ENCODE measurements at regions not wholly inside any gene's neighbourhood (a gene's known extent, or its start where the extent isn't known, plus 50 kb on each side); places are given as distances from the start of the nearest gene placed in this dataset.

- Histone ChIP-seq H3K27ac (no peak overlapping the region), H3K4me3 (no peak overlapping the region)
These were observed 551.2 kb downstream of the CDH26 start for GRCh38 chr20:60509407-60509806.

- H3K4me3 ChIP-seq: no peak overlapping the region
- H3K27ac ChIP-seq: no peak overlapping the region
These were observed 552.1 kb downstream of the CDH26 start for GRCh38 chr20:60510356-60510755.

- H3K27ac ChIP-seq: no peak overlapping the region
These were observed 554.2 kb downstream of the CDH26 start for GRCh38 chr20:60512443-60512842.

DNA sequence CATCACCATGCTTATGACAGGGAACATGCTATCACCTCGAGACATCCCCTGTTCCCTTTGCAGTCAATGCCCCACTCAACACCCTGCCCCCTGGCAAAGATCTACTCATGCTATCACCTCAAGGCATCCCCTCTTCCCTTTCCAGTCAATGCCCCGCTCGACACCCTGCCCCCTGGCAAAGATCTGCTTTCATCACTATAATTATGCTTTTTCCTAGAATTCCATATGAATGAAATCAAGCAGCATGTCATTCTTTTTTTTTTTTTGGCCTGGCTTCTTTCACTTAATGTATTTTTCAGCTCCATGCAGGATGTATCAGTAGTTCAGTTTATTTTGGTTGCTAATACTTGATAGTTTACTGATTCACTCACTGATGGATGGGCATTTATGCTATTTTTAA is 554.9 kb downstream of the CDH26 start:
- Histone ChIP-seq H3K27ac (no peak overlapping the region), H3K4me3 (no peak overlapping the region)

More at GRCh38 chr20:60512443-60512842, 554.2 kb downstream of the CDH26 start:
- H3K4me3 ChIP-seq: no peak overlapping the region

DNA sequence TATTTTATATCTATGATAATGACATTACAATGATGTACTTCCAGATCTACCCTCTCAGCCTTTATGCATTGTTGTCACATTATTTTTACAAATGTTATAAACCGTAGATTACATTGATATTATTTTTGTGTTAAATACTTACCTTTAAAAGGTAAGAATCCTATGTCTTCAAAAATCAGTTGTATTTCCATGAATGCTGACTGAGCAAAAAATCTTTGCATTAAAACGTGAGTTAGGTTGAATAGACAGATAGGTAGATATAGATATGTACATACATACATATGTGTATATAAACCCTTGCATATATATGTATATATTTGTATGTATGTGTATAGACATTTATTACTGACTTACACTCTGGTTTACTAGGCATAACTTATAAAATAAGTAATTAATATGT is 558.2 kb downstream of the CDH26 start:
- Histone ChIP-seq H3K4me3 (no peak overlapping the region), H3K27ac (no peak overlapping the region)

DNA sequence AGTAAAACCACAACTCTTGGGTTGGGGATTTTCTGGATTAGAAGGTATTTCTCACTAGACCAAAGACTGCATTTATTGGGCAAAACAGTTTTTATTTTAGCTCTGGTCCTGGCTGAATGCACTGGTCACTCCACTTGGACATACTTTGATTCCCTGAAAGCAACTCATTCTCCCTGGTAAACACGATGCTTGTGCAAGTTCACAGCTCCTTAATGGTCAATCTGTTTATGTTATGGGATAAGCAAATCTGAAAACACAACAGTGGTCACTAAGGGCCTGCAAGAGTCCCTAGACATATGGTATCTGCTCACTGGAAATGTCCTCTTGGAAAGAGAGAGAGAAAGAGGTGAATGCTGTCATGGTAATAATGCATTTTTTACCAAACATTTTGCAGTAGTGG is 559.8 kb downstream of the CDH26 start:
- Histone ChIP-seq H3K4me3 (no peak overlapping the region), H3K27ac (no peak overlapping the region)

DNA sequence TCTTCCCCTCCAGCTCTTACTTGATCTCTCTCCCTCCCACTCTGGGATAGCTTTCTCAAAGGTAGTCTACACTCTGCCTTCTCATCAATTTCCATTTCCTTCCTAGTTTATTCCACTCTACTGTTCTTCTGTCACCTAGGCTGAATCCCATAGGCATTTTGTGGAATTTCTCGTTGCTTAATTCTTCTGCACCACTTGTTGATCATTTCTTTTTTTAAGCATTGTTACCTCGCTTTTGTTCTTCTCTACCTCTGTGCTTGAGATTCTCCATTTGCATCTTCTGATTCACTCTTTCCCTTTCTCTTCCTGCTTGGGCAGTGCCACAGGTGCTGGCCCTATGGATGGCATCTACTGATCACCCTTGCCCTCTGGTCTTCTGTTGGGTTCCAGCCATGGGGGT is 567.2 kb downstream of the CDH26 start:
- Histone ChIP-seq H3K4me3 (no peak overlapping the region), H3K27ac (no peak overlapping the region)

DNA sequence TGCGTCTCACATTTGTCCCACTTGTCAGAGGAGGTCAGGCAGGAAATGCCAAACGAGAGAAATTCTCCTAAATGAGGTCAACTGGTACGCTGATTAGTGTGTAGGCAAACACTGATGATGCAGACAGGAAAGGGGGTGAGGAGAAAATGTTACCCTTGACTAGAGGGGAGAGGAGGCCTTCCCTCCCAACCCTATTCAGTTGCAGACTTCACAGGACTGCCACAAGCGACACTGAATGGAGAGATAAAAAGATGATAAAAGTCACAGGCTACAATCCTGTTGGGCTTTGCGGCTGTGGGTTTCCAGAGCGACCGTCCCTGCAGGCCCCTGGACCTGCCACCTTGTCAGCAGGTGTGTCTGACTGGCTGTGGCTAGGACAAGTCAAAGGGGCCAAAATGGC is 569.4 kb downstream of the CDH26 start:
- Histone ChIP-seq H3K27ac (no peak overlapping the region), H3K4me3 (no peak overlapping the region)

DNA sequence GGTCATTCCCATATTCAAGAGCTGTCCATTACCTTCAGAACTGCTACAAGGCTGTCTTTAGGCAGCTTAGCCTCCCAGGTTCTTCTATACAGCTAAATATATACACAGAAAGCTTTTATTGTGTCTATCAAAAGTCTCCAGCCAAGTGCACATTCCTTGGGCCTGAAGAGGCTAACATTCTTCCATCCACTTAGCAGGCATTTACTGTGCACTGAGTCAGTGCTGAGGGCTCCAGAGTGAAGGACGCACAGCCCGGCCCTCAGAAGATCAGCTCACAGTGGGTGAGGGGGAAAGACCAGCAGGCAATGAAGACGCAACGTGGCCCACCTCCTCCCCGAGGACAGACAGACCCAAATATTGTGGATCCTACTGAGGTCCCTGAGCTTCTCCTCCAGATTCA is 569.9 kb downstream of the CDH26 start:
- no peak overlapping the region for H3K27ac ChIP-seq
- H3K4me3 ChIP-seq: no peak overlapping the region

- Histone ChIP-seq H3K4me3 (no peak overlapping the region), H3K27ac (no peak overlapping the region)
These were observed 570.9 kb downstream of the CDH26 start for GRCh38 chr20:60529149-60529548.

GRCh38 chr20:60535211-60535610 is 577.0 kb downstream of the CDH26 start:
- Histone ChIP-seq H3K4me3 (no peak overlapping the region), H3K27ac (no peak overlapping the region)

DNA sequence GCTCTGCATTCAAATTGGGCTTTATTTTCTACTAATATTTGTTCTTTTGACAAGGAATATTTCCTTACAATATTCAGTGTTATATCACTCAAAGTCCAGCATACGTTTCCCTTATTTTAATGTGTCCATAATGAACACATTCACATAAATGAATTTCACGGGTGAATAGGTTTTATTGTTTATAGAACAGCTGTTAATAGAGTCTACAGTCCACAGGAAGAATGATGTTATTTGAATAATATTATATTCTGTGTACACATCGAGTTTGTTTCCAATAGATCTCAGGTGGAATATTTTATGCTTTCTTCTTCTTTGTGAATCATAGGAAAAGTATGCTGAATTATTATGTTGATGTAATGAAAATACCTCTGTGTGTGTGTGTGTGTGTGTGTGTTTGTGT is 582.4 kb downstream of the CDH26 start:
- no peak overlapping the region for H3K27ac ChIP-seq
- H3K4me3 ChIP-seq: no peak overlapping the region

- Histone ChIP-seq H3K4me3 (no peak overlapping the region), H3K27ac (no peak overlapping the region)
These were observed 583.8 kb downstream of the CDH26 start for GRCh38 chr20:60541991-60542390.

DNA sequence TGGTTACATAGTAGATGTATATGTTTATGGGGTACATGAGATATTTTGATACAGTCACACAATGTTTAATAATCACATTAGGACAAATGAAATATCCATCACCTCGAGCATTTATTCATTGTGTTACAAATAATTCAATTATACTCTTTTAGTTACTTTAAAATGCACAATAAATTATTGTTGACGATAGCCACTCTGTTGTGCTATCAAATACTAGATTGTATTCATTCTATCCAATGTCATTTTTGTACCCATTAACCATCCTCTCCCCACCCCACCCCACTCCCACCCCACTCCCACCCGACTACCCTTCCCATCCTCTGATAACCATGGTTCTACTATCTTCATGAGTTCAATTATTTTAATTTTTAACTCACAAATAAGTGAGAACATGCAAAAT is 585.4 kb downstream of the CDH26 start:
- Histone ChIP-seq H3K27ac (no peak overlapping the region), H3K4me3 (no peak overlapping the region)

DNA sequence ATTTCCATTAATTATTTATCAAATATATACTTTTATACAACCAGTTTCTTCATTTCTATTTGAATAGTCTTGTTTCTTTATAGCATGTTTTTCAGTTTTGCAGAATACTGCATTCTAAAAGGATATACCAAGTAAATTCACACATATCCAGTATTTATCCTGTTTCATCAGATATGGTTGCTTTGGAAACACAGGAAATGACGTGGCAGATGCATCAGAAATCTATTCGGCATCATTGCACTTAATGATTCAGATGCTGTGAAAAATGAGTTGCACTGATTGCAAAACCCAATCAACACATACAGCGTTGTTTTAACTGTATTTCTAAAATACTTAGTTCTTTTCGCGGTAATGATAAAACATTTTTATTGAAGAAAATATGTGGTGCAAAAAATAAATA is 594.9 kb downstream of the CDH26 start:
- Histone ChIP-seq H3K27ac (no peak overlapping the region), H3K4me3 (no peak overlapping the region)

GRCh38 chr20:60558486-60558885 is 600.3 kb downstream of the CDH26 start:
- H3K4me3 ChIP-seq: no peak overlapping the region
- no peak overlapping the region for H3K27ac ChIP-seq

DNA sequence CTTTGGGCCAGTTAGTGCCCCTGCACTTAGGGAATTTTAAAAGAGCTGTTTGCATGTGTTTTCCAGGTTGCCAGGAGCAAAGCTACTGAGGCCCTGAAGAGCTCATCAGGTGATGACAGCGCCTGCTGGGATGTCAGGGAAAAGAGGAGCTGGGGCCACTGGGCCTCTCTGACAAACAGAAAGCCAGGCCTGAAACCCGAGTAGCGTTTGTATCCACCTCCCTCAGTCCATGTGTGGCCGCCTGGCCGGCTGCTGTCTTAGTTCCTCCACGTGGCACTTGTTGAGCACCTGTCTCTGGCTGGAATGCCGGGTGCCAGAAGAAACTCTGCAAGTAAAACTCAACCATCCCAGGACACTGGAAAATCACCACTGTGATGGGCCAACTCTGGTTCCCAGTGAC is 601.2 kb downstream of the CDH26 start:
- H3K27ac ChIP-seq: no peak overlapping the region
- H3K4me3 ChIP-seq: no peak overlapping the region

DNA sequence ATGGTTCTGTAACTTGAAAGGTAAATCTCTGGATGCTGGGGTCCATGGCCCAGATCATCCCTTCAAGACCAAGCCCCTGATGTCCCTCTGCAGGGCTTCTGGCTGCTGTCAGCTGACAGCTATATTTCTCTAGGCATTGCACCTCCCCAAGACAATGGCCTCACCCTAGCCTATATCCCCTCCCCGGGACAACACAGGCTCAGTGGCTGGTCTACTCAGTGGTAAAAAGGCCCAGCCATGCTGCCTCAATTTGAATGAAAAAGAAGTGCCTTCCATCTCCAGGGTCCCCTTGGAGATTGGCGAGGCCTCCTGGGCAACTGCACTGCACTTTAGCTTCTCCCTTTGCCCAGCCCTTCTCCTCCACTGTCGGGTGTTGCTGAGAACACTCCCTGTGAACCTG is 602.8 kb downstream of the CDH26 start:
- H3K27ac ChIP-seq: no peak overlapping the region
- no peak overlapping the region for H3K4me3 ChIP-seq

DNA sequence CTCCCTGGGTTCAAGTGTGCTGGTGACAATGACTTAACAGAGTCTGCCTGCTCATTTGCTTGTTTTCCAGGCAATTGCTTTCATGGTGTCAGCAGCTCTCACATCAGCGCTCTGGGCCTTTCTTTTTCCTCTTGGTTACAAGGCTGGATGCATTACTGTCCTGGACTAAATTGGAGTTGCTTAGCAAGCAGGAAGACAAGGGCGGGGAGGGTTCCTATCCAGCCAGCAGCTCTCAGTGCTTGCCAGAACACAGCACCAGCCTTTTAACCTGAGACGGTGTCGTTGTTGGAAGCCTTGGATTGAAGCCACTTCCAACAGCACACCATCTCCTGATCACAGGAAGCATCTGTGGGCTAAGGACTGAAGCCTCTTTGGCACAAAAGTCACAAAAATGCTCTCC is 606.9 kb downstream of the CDH26 start:
- Histone ChIP-seq H3K27ac (no peak overlapping the region), H3K4me3 (no peak overlapping the region)

- H3K4me3 ChIP-seq: no peak overlapping the region
- no peak overlapping the region for H3K27ac ChIP-seq
These were observed 607.3 kb downstream of the CDH26 start for GRCh38 chr20:60565551-60565950.

DNA sequence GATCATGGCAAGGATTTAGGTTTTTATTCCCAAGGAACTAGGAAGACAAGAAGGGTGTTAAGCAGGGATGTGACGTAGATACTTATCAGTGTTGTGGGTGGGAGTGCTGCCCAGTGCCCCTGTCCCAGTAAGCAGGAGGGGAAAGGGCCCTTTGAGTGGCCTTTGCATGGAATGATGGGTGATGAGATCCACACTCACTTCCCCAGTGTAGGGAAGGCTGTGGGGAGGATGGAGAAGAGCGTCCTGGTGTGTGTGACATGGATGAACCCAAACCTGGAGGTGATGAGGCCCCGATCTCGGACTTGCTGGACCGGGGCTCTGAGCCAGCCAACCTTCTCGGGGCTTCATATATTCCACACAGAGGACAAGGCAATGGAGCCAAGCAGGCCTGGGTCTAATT is 610.9 kb downstream of the CDH26 start:
- no peak overlapping the region for H3K27ac ChIP-seq
- no peak overlapping the region for H3K4me3 ChIP-seq

GRCh38 chr20:60570481-60571277 is 612.5 kb downstream of the CDH26 start:
- H3K27ac ChIP-seq: no peak overlapping the region
- no peak overlapping the region for H3K4me3 ChIP-seq
